ENCODE measurements at regions not wholly inside any gene's neighbourhood (a gene's known extent, or its start where the extent isn't known, plus 50 kb on each side); places are given as distances from the start of the nearest gene placed in this dataset.

DNA sequence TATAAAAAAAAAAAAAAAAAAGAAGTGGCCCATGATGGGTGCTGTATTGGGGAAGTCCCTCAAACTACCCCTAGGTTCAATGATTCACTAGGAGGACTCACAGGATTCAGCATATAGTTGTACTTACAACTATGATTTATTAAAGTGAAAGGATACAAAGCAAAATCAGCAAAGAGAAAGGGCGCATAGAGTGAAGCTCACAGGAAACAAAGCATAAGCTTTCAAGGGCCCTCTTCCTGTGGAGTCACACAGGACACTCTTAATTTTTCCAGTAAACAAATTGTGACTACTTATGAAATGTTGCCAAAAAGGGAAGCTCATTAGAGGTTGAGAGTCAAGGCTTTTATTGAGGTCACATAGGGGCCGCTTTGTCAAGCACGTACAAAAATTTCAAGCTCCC, 153.7 kb upstream of the GAP43 start:
- in situ Hi-C loops (cut with MboI; ENCODE audit: low sequenced_read_pairs), result no loop called here

More for the DNA sequence above, 153.7 kb upstream of the GAP43 start:
- no peak overlapping the region for H3K4me3 ChIP-seq (ENCODE audit: insufficient read depth, low read depth, low read length)
- dilution Hi-C loops (cut with HindIII; ENCODE audit: low sequenced_read_pairs, unreplicated experiment), result no loop called here
- no peaks in the 10 kb centered on the region for H3K9me1 ChIP-seq (ENCODE audit: insufficient read depth, low read length)
- H3K36me3 ChIP-seq (ENCODE audit: control insufficient read depth, insufficient read depth, low read length), result no peaks in the 10 kb centered on the region
- DNase-seq, result no peak
- no peaks in the 10 kb centered on the region for H3K4me1 ChIP-seq (ENCODE audit: control insufficient read depth, insufficient read depth, low read length)
- H3K14ac ChIP-seq (replicated peaks; ENCODE audit: low read depth, low read length), result no peak overlapping the region
- no peak overlapping the region for H3K4me2 ChIP-seq (ENCODE audit: low read depth, low read length)
- no peak overlapping the region for H3K9ac ChIP-seq (ENCODE audit: low read depth, low read length)
- H3K23ac ChIP-seq (ENCODE audit: low read depth, low read length), result no peak overlapping the region
- H4K5ac ChIP-seq (ENCODE audit: low read depth, low read length), result no peak overlapping the region
- H2AFZ ChIP-seq (replicated peaks; ENCODE audit: low read length, poor library complexity), result no peak overlapping the region
- no peak overlapping the region for H2BK15ac ChIP-seq (ENCODE audit: low read depth, low read length)
- H2BK20ac ChIP-seq (ENCODE audit: low read depth, low read length), result no peak overlapping the region
- H3K4ac ChIP-seq (ENCODE audit: low read depth, low read length), result no peak overlapping the region
- no peak overlapping the region for H3K56ac ChIP-seq (ENCODE audit: extremely low read depth, insufficient read depth, low read length)
- no peaks in the 10 kb centered on the region for H3K79me1 ChIP-seq (ENCODE audit: low read depth in 1 of 2, low read length in 2 of 2)
- no peak overlapping the region for H4K8ac ChIP-seq (ENCODE audit: low read depth in 2 of 2, low read length in 2 of 2)
- WGBS, 2 experiments (ENCODE audit: extremely low coverage in 2 of 2, insufficient read length in 1 of 2), result no CpG with 5 or more reads among the region's 3 CpGs
- ChIA-PET CTCF (interaction anchor here (0.6 kb wide), 1 partner anchor 245 kb away, joined by 3 read pairs; no protein-coding TSS in a partner anchor), POLR2A (ENCODE audit: unreplicated experiment) (no interaction called here)
- TF ChIP-seq SMC3 (IDR thresholded peaks at IDR 0.05; ENCODE audit: low read depth, low read length), result no peak
- TF ChIP-seq MXI1 (IDR thresholded peaks at IDR 0.05; ENCODE audit: borderline replicate concordance, low read depth, low read length), result no peak
- TF ChIP-seq POLR2A (IDR thresholded peaks at IDR 0.05; ENCODE audit: low read depth, low read length), result no peak
- no peak for TF ChIP-seq MAZ (IDR thresholded peaks at IDR 0.05; ENCODE audit: borderline replicate concordance, low read depth, low read length)
- TF ChIP-seq BHLHE40 (IDR thresholded peaks at IDR 0.05; ENCODE audit: low read depth, low read length), result no peak
- no peak for TF ChIP-seq USF2 (IDR thresholded peaks at IDR 0.05; ENCODE audit: low read depth, low read length)
- TF ChIP-seq MAFK (IDR thresholded peaks at IDR 0.05; ENCODE audit: low read depth, low read length), result no peak
- no peak for TF ChIP-seq RFX5 (IDR thresholded peaks at IDR 0.05; ENCODE audit: low read depth, low read length)
- TF ChIP-seq CHD1 (IDR thresholded peaks at IDR 0.05; ENCODE audit: low read depth, low read length), result no peak
- TF ChIP-seq, protein P1, sequence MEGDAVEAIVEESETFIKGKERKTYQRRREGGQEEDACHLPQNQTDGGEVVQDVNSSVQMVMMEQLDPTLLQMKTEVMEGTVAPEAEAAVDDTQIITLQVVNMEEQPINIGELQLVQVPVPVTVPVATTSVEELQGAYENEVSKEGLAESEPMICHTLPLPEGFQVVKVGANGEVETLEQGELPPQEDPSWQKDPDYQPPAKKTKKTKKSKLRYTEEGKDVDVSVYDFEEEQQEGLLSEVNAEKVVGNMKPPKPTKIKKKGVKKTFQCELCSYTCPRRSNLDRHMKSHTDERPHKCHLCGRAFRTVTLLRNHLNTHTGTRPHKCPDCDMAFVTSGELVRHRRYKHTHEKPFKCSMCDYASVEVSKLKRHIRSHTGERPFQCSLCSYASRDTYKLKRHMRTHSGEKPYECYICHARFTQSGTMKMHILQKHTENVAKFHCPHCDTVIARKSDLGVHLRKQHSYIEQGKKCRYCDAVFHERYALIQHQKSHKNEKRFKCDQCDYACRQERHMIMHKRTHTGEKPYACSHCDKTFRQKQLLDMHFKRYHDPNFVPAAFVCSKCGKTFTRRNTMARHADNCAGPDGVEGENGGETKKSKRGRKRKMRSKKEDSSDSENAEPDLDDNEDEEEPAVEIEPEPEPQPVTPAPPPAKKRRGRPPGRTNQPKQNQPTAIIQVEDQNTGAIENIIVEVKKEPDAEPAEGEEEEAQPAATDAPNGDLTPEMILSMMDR (conservative IDR thresholded peaks at IDR 0.05; ENCODE audit: low read depth, low read length), result no peak
- TF ChIP-seq, protein P2, sequence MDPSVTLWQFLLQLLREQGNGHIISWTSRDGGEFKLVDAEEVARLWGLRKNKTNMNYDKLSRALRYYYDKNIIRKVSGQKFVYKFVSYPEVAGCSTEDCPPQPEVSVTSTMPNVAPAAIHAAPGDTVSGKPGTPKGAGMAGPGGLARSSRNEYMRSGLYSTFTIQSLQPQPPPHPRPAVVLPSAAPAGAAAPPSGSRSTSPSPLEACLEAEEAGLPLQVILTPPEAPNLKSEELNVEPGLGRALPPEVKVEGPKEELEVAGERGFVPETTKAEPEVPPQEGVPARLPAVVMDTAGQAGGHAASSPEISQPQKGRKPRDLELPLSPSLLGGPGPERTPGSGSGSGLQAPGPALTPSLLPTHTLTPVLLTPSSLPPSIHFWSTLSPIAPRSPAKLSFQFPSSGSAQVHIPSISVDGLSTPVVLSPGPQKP (IDR thresholded peaks at IDR 0.05; ENCODE audit: borderline replicate concordance, low read depth, low read length), result no peak
- TF ChIP-seq RAD21 (IDR thresholded peaks at IDR 0.05; ENCODE audit: low read length), result no peak
- TF ChIP-seq NFE2L2 (IDR thresholded peaks at IDR 0.05; ENCODE audit: low read depth, low read length), result no peak
- no peak for TF ChIP-seq CEBPB (IDR thresholded peaks at IDR 0.05; ENCODE audit: low read depth, low read length)
- no peak for TF ChIP-seq RCOR1 (IDR thresholded peaks at IDR 0.05; ENCODE audit: insufficient replicate concordance, low read length)
- H3K18ac ChIP-seq (ENCODE audit: low read depth, low read length), result no peak overlapping the region
- H2AK5ac ChIP-seq (ENCODE audit: low read depth, low read length), result no peak overlapping the region
- no peak overlapping the region for H4K91ac ChIP-seq (ENCODE audit: insufficient read depth, low read depth, low read length)
- ATAC-seq (ENCODE audit: low read depth), result no peak
- BruUV-seq (replicated peaks), result no TSS peak
- no peaks in the 10 kb centered on the region for H3K9me3 ChIP-seq (ENCODE audit: control insufficient read depth, insufficient read depth, low read length)
- no peak overlapping the region for H3K27ac ChIP-seq (ENCODE audit: insufficient read depth, low read length)
- H3K27me3 ChIP-seq (ENCODE audit: control insufficient read depth, insufficient read depth, low read length), result peaks cover 4% of the 10 kb centered on the region
- no peak overlapping the region for H2BK120ac ChIP-seq (ENCODE audit: low read depth, low read length)
- intact Hi-C loops (cut with micrococcal nuclease), result no loop called here
- H2BK5ac ChIP-seq (ENCODE audit: low read depth, low read length, poor library complexity, severe bottlenecking), result no peak overlapping the region
- no peak overlapping the region for H2AK9ac ChIP-seq (replicated peaks; ENCODE audit: low read depth, low read length, poor library complexity)
- no peaks in the 10 kb centered on the region for H4K20me1 ChIP-seq (ENCODE audit: insufficient read depth, low read length)
